ENCODE measurements at regions not wholly inside any gene's neighbourhood (a gene's known extent, or its start where the extent isn't known, plus 50 kb on each side); places are given as distances from the start of the nearest gene placed in this dataset.

DNA sequence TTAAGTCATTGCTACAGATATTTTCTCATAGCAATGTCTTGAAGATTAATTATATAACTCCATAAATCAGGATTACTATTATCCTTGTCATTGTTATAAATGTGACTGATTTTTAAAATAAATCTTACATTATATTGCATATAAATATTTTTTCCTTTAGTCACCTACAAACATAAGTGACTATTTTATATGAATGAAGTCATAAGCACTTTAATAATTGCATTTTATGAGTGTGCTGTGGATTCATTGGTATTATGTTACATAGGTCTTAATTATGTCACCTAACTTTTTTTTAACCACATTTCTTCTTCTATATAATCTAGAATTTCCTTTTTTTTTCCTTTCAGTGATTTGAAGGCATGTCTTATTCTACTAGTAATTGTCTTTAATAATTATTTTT lies 1191.2 kb downstream of the NSUN3 start:
- TF ChIP-seq, protein P1, sequence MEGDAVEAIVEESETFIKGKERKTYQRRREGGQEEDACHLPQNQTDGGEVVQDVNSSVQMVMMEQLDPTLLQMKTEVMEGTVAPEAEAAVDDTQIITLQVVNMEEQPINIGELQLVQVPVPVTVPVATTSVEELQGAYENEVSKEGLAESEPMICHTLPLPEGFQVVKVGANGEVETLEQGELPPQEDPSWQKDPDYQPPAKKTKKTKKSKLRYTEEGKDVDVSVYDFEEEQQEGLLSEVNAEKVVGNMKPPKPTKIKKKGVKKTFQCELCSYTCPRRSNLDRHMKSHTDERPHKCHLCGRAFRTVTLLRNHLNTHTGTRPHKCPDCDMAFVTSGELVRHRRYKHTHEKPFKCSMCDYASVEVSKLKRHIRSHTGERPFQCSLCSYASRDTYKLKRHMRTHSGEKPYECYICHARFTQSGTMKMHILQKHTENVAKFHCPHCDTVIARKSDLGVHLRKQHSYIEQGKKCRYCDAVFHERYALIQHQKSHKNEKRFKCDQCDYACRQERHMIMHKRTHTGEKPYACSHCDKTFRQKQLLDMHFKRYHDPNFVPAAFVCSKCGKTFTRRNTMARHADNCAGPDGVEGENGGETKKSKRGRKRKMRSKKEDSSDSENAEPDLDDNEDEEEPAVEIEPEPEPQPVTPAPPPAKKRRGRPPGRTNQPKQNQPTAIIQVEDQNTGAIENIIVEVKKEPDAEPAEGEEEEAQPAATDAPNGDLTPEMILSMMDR (IDR thresholded peaks at IDR 0.05): no peak
- TF ChIP-seq POLR2A (IDR thresholded peaks at IDR 0.05): no peak
